HepG2 (cell line): ENCODE measurements at regions not wholly inside any gene's neighbourhood (a gene's known extent, or its start where the extent isn't known, plus 50 kb on each side); places are given as distances from the start of the nearest gene placed in this dataset.

Source experiments
- ATAC-seq: fragments of 200-7000 bp; cut with Tn5 transposase; 3 replicates; pipeline ENCODE4 v1.9.1; 2020; ENCODE audit warnings: mild to moderate bottlenecking, moderate library complexity
- BruUV-seq: library from RNA; stranded (reverse); fragments of 400-500 nt; replicated peaks from 2 replicates; lab custom pipeline; 2021; lab: Mats Ljungman, UMichigan
- CTCF ChIA-PET: fragments of 300-600 bp; formaldehyde crosslinking; extraction: SDS; loops from one replicate; lab custom pipeline; 2021; ENCODE audit warnings: low total read pairs, inconsistent platforms, low intra/inter-chr PET ratio; lab: Yijun Ruan, JAX
- POLR2A ChIA-PET: fragments of 350-600 bp; sonication (Branson Sonifier 250); formaldehyde crosslinking; loops from one replicate; lab custom pipeline; 2020; ENCODE audit warnings: antibody characterized with exemption, inconsistent platforms; lab: Yijun Ruan, JAX
- DNase-seq: peaks from one replicate; pipeline ENCODE4 v3.0.0-alpha.2; 2015; ENCODE audit warnings: low spot score
- FAIRE-seq: peaks from 3 replicates; lab custom pipeline; 2011; peaks lifted over from hg19 to GRCh38; lab: Jason Lieb, UNC
- H2AFZ ChIP-seq: one replicate; pipeline ENCODE4 v1.6.1; 2011; ENCODE audit warnings: low read length, inconsistent platforms
- H3K27ac ChIP-seq: fragments of 300-600 bp; 3 replicates; pipeline ENCODE4 v1.8.0; 2011; ENCODE audit warnings: mixed run types, mild to moderate bottlenecking, mixed read lengths, low read length, inconsistent platforms; ENCODE audit not compliant: insufficient read depth; ENCODE audit errors: extremely low read length
- H3K27me3 ChIP-seq, 2 experiments: fragments of 200-600 bp in 1 of 2; 2 replicates in 1 of 2; 3 replicates in 1 of 2; pipeline versions ENCODE4 v1.6.0 to v1.8.0; 2011; ENCODE audit warnings: low read length in 2 of 2, mild to moderate bottlenecking in 2 of 2, moderate library complexity in 2 of 2, inconsistent platforms in 1 of 2; ENCODE audit not compliant: insufficient read depth in 2 of 2, control insufficient read depth in 1 of 2
- H3K36me3 ChIP-seq, 2 experiments: fragments of 200-600 bp in 1 of 2; replicated peaks in 1 of 2; 2 replicates in 1 of 2; 3 replicates in 1 of 2; pipeline versions ENCODE4 v1.5.1 to v1.8.0; 2011; ENCODE audit warnings: low read length in 2 of 2, inconsistent platforms in 1 of 2; ENCODE audit not compliant: insufficient read depth in 2 of 2, control insufficient read depth in 1 of 2
- H3K4me1 ChIP-seq: 2 replicates; pipeline ENCODE4 v1.5.1; 2012; ENCODE audit warnings: low read length, inconsistent platforms; ENCODE audit not compliant: insufficient read depth
- H3K4me2 ChIP-seq: 2 replicates; pipeline ENCODE4 v1.6.0; 2011; ENCODE audit warnings: low read depth, low read length, inconsistent platforms
- H3K4me3 ChIP-seq, 3 experiments: fragments of 200-600 bp in 1 of 3; sonication (generic), shearing (Covaris generic) in 1 of 3; replicated peaks in 1 of 3; 2 replicates each; pipeline ENCODE4 v1.5.1; 2011 to 2016; ENCODE audit warnings: low read length in 3 of 3, inconsistent platforms in 2 of 3, low read depth in 2 of 3, mild to moderate bottlenecking in 2 of 3, control low read depth in 1 of 3, mixed read lengths in 1 of 3; ENCODE audit not compliant: insufficient read depth in 1 of 3
- H3K79me2 ChIP-seq: one replicate; pipeline ENCODE4 v1.6.1; 2011; ENCODE audit warnings: low read length, inconsistent platforms; ENCODE audit not compliant: insufficient read depth
- H3K9ac ChIP-seq: 2 replicates; pipeline ENCODE4 v1.6.0; 2011; ENCODE audit warnings: mild to moderate bottlenecking, low read depth, low read length, inconsistent platforms; ENCODE audit not compliant: insufficient read depth
- H3K9me3 ChIP-seq: 2 replicates; pipeline ENCODE4 v1.5.1; 2012; ENCODE audit warnings: mild to moderate bottlenecking, low read length
- H4K20me1 ChIP-seq: 2 replicates; pipeline ENCODE4 v1.6.0; 2011; ENCODE audit warnings: inconsistent platforms, mild to moderate bottlenecking, low read length, moderate library complexity; ENCODE audit not compliant: insufficient read depth
- MXI1 ChIP-seq: IDR thresholded peaks from 3 replicates; pipeline ENCODE4 v1.6.1; 2012; ENCODE audit warnings: low read depth, low read length, inconsistent platforms, borderline replicate concordance
- MZF1 ChIP-seq: sonication (generic); formaldehyde crosslinking; IDR thresholded peaks from 2 replicates; pipeline ENCODE4 v1.8.1; 2023; ENCODE audit warnings: mild to moderate bottlenecking, missing genetic modification reagents, borderline replicate concordance
- NCOA2 ChIP-seq: sonication (generic); formaldehyde crosslinking; IDR thresholded peaks from 2 replicates; pipeline ENCODE4 v1.8.0; 2022; ENCODE audit warnings: inconsistent platforms
- SNAPC4 ChIP-seq: sonication (generic); formaldehyde crosslinking; IDR thresholded peaks from 2 replicates; pipeline ENCODE4 v1.4.0; 2020; ENCODE audit warnings: mild to moderate bottlenecking, missing genetic modification reagents
- TRAFD1 ChIP-seq: sonication (generic); formaldehyde crosslinking; IDR thresholded peaks from 2 replicates; pipeline ENCODE4 v1.5.1; 2020; ENCODE audit warnings: missing genetic modification reagents, mild to moderate bottlenecking, borderline replicate concordance
- U2AF1 ChIP-seq: fragments of 200-400 bp; formaldehyde crosslinking; optimal IDR thresholded peaks from 2 replicates; pipeline ENCODE3; 2017; ENCODE audit warnings: mild to moderate bottlenecking, low read depth, low read length
- ZFAT ChIP-seq: sonication (generic); formaldehyde crosslinking; conservative IDR thresholded peaks from 2 replicates; pipeline ENCODE4 v1.8.1; 2023; ENCODE audit warnings: missing genetic modification reagents, inconsistent platforms
- ZNF432 ChIP-seq: sonication (generic); formaldehyde crosslinking; IDR thresholded peaks from 2 replicates; pipeline ENCODE4 v1.5.0; 2020; ENCODE audit warnings: missing genetic modification reagents, mild to moderate bottlenecking, borderline replicate concordance
- ZNF513 ChIP-seq: sonication (generic); formaldehyde crosslinking; conservative IDR thresholded peaks from 2 replicates; pipeline ENCODE4 v1.5.0; 2020; ENCODE audit warnings: missing genetic modification reagents
- ZNF567 ChIP-seq: sonication (generic); formaldehyde crosslinking; IDR thresholded peaks from 2 replicates; pipeline ENCODE4 v1.8.1; 2023; ENCODE audit warnings: mild to moderate bottlenecking, missing genetic modification reagents, borderline replicate concordance
- ZNF660 ChIP-seq: sonication (generic); formaldehyde crosslinking; IDR thresholded peaks from 2 replicates; pipeline ENCODE4 v1.5.1; 2020; ENCODE audit warnings: mild to moderate bottlenecking, low read depth, missing genetic modification reagents, borderline replicate concordance
- WGBS: methylation state at CpG from one replicate; pipeline ENCODE4 v1.1.6; 2017; ENCODE audit warnings: low lambda C conversion rate; 5-methylcytosine and 5-hydroxymethylcytosine counted together
- in situ Hi-C: cut with HindIII; loops from 2 replicates; pipeline ENCODE4 v1.10.0; 2017; ENCODE audit warnings: low pct_unique_long_range_greater_than_20kb; ENCODE audit not compliant: extremely low pct_ligation_motif_present
- intact Hi-C: fragments of 100-400 bp; cut with micrococcal nuclease; formaldehyde crosslinking; loops from one replicate; pipeline ENCODE4 v1.10.0; 2022; ENCODE audit not compliant: unreplicated experiment
- TF ChIP-seq, protein P1 (sequence below): sonication (generic); formaldehyde crosslinking; IDR thresholded peaks from 2 replicates; pipeline ENCODE4 v1.4.0; 2020; ENCODE audit warnings: missing genetic modification reagents

- no peak for TF ChIP-seq ZNF513 (CRISPR knock-in tag)
- no peak for TF ChIP-seq MZF1
- TF ChIP-seq U2AF1 = no peak
- no peak for TF ChIP-seq ZNF660 (CRISPR knock-in tag)
- no peak for TF ChIP-seq ZNF567 (CRISPR knock-in tag)
- TF ChIP-seq TRAFD1 (CRISPR knock-in tag) = no peak
Measured at GRCh38 chr3:73952781-73953180, 328.0 kb upstream of the PDZRN3 start (continued).

DNA sequence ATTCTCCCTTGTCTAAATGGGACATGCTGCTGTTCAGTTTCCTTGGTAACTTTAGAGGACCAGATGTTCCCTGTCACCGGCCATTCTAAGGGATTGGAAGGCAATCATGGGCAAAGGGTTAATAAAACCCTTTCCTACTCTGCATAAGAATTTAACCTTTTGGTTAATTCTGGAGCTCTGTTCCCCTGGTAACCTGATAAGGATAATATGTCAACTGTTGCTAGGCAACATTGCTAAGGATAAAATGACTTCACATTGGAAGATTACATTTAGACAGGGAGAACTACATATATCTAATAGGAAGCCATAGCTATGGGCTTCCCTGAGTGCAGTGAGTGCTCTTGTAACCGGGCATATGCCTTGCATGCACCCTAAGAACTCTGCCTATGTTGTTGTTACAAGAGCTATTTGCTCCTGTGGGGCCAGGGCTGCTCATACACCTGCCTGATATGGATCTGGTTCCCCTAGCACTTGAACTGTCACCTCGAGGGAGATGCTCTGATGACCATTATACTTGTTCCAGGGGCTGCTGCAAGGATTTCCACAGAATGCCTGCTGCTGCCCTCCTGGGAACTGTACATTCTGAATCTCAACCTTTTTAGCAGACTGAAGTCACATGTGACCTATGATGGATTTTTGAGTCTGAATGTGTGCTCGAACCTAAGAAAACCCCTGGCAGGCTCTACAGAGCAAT is 326.3 kb upstream of the PDZRN3 start:
- Histone ChIP-seq H3K27ac (no peak overlapping the region), H3K36me3 (no peaks in the 10 kb centered on the region), H4K20me1 (no peaks in the 10 kb centered on the region), H3K4me2 (no peak overlapping the region), H3K4me3 (no peak overlapping the region), H3K27me3 (no peaks in the 10 kb centered on the region), H3K79me2 (no peaks in the 10 kb centered on the region), H3K9me3 (no peaks in the 10 kb centered on the region; the same call in 1 of the 2 replicates), H3K9ac (no peak overlapping the region), H2AFZ (no peak overlapping the region), H3K4me1 (no peaks in the 10 kb centered on the region)
- intact Hi-C loops = no loop called here
- in situ Hi-C loops = no loop called here
- DNase-seq = no peak
- POLR2A ChIA-PET = no interaction called here
- WGBS = 0% methylated on average over 4 of the region's 4 CpGs
- CTCF ChIA-PET = no interaction called here
- BruUV-seq = no TSS peak
- no peak for FAIRE-seq
- no peak for ATAC-seq
- TF ChIP-seq SNAPC4 (CRISPR knock-in tag) (no peak), ZNF432 (no peak), ZFAT (CRISPR knock-in tag) (no peak), NCOA2 (CRISPR knock-in tag) (no peak), MXI1 (no peak)
- TF ChIP-seq, protein P1, sequence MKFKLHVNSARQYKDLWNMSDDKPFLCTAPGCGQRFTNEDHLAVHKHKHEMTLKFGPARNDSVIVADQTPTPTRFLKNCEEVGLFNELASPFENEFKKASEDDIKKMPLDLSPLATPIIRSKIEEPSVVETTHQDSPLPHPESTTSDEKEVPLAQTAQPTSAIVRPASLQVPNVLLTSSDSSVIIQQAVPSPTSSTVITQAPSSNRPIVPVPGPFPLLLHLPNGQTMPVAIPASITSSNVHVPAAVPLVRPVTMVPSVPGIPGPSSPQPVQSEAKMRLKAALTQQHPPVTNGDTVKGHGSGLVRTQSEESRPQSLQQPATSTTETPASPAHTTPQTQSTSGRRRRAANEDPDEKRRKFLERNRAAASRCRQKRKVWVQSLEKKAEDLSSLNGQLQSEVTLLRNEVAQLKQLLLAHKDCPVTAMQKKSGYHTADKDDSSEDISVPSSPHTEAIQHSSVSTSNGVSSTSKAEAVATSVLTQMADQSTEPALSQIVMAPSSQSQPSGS (CRISPR knock-in tag) = no peak
